ENCODE measurements at regions not wholly inside any gene's neighbourhood (a gene's known extent, or its start where the extent isn't known, plus 50 kb on each side); places are given as distances from the start of the nearest gene placed in this dataset.

DNA sequence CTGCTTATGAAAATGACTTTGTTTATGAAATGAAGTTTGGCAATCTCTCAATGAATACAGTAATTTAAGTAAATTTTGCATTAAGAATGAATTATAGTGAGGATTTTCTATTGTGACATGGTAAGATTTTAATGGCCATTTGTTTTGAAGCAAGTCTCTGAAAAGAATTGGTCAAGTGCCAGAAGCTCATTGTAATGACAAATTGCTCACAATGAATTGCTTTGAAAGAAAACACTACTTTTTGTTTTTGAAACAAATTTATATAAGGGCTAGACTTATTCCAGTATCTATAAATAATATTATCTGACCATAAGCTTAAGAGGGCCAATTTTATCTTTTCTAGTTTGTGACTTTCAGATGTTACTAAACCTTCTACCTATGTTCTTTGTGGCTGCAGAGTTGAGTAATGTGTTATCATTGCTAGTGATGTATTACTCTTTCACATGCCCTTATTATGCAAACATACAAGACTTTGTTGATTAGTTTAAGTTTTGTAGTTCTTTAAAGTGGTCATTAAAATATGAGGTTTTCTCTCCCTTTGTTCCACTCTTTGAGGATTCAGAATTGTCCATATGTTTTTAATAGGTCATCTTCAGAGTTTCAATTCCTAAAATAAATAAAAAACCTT lies 93.0 kb upstream of the ZNF608 start:
- no peak for DNase-seq (ENCODE audit: low read depth in 2 of 2)

DNA sequence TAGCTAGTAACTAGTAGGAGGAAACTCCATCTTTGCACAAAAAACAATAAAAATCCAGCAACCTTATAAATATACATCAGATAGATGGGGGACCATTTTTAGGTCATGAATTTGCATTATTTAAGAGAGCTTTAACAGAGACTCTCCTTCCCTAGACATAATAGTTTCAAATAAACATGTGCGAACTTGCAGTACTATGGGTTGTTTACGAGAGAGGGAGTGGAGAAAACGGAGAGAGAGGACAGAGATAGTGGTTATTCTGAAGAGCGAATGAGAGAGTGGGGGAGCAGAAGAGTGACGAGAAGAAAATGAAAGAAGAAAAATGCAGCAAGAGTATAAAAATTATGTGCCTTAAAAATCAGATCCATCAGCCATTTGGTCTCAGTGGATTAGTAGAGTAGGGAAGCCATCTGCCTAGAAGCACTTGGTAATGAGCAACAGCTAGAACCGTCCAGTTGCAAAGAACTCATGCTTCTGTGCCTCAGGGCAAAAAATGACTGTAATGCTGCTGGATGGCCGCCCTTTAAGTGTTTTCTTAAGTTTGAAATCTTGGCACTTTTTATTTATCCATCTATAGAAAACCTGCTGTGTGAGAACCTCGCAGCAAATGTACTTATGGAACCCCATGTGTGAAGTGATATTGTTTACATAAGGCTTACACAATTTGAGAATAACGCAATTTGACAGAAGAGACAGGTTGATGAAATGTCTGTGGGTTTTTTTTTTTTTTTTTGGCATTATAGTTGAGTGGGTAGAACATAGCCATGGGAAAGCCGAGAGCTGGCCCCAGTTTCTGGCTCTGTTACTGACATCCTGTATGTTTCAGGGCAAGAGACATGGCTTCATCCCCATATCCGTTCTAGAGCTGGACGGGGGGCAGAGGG lies 95.6 kb upstream of the ZNF608 start:
- no peak for DNase-seq (ENCODE audit: low read depth in 2 of 2)

GRCh38 chr5:124842725-124843595 lies 96.5 kb upstream of the ZNF608 start:
- no peak for DNase-seq (ENCODE audit: low read depth in 2 of 2)

- DNase-seq (ENCODE audit: low read depth in 2 of 2), result no peak
Observed at GRCh38 chr5:124843596-124843899, 97.1 kb upstream of the ZNF608 start.

DNA sequence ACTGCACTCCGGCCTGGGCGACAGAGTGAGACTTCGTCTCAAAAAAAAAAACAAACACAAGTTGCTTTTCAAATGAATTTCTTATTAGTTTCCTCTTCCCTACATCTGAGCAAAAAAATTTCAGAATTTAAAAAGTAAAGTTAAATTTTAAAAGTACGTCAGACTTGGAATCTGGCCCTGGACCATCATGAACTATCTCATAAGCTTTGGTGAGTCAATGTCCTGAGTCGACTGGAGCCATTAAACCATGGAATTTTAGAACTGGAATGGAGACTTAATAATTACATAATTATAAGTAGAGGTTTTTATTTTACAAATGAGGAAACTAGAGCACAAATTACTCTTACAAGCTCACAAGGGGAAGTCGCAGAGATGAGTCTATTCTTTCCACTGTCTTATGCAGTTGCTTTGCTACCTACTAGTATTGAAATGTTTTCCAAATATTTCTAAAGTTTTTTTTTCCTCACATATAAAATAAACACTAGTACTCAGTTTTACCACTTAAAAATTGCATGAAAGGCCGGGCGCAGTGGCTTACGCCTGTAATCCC lies 98.0 kb upstream of the ZNF608 start:
- DNase-seq (ENCODE audit: low read depth in 2 of 2), result no peak

DNA sequence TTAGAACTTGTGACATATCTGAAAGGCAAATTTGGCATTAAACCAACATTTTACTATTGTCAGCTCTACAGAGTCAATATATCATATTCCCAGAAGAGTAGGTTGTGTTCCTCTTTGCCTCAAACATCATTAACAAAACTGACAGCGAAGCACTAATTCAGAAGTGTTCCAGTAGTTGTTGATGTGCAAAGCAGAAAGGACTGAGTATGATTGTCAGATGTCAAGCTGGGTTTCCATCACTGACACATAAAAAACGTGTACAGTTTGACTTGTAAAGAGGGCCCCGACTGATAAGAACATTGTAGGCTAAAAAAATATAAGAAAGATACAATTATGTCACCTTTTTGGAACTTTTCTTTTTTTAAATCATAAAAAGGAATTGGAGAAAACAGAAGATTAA lies 101.5 kb upstream of the ZNF608 start:
- no peak for DNase-seq (ENCODE audit: low read depth in 2 of 2)

- no peak for DNase-seq (ENCODE audit: low read depth in 2 of 2)
Observed at GRCh38 chr5:124849774-124850173, 103.3 kb upstream of the ZNF608 start.

DNA sequence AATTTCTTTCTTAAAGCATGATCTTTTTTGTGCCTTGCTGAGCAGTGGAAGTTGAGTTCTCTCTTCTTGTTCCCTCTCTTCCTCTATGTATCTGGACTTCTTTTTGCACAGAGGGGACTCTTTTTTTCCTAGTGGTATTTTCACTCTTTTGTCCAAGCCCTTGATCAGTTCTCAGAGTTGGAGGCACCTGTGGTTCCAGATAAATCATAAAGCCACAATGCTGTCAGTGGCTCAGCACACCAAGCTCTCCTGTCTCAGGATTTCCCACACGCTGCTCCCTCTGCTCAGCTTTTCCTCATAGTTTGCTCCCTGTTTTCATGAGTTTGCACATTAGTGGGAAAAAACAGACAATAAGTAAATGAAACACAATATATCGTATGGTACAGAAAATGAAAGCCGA lies 110.3 kb upstream of the ZNF608 start:
- DNase-seq (ENCODE audit: low read depth in 2 of 2), result no peak

DNA sequence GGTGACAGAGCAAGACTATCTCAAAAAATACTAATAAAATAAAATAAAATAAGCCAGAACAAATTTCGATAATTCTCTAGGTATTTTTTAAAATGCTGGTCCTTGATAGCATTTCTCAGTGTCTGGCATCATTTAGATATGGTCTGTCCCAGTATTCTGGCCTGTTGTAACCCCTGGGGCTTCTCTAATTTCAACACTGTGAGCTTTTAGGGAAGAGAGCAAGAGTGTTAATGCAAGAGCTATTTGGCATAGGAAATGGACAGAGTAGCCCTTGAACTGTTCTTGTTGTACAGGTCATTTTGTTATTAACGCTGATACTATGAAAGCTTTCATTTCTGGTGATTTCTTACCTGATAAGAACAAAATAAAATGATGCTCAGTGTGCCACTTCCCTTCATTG lies 112.2 kb upstream of the ZNF608 start:
- DNase-seq (ENCODE audit: low read depth in 2 of 2), result no peak

GRCh38 chr5:124859027-124859426 lies 112.6 kb upstream of the ZNF608 start:
- DNase-seq (ENCODE audit: low read depth in 2 of 2), result no peak

- DNase-seq (ENCODE audit: low read depth in 2 of 2), result no peak
Observed at GRCh38 chr5:124859556-124860290, 113.3 kb upstream of the ZNF608 start.

DNA sequence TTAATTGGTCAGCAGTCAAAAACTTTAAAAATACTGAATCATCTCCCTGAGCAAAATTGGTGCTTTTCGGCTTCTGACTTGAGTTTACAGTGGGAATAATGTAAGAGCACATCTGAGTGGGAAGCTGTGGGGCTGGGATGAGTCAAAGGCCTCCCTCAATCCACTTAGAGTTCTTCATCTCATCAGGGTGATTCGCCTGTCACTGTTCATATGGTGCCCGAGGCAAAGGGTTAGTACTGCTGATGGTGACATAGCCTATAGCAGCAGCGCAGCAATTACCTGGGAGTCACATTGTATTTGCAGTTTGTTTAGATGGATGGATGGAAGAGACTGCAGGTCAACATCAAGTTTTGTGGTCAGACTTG lies 113.8 kb upstream of the ZNF608 start:
- no peak for DNase-seq (ENCODE audit: low read depth in 2 of 2)

DNA sequence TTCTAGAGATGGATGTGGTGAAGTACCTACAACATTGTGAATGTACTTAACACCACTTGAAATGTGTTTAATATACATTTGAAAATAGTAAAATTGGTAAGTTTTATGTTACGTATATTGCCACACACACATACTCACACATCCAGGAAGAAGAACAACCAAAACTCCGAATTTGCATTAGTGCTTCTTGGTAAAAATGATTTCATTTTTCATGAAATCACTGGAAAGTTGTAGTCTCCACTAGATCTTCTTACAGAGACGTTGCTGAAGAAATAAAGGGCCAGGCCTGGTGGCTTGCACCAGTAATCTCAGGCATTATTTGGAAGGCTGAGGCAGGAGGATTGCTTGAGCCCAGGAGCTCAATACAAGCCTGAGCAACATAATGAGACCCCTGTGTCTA lies 118.6 kb upstream of the ZNF608 start:
- no peak for DNase-seq (ENCODE audit: low read depth in 2 of 2)

- no peak for DNase-seq (ENCODE audit: low read depth in 2 of 2)
Observed at GRCh38 chr5:124865603-124866354, 119.3 kb upstream of the ZNF608 start.

- no peak for DNase-seq (ENCODE audit: low read depth in 2 of 2)
Observed at GRCh38 chr5:124866355-124867136, 120.1 kb upstream of the ZNF608 start.

DNA sequence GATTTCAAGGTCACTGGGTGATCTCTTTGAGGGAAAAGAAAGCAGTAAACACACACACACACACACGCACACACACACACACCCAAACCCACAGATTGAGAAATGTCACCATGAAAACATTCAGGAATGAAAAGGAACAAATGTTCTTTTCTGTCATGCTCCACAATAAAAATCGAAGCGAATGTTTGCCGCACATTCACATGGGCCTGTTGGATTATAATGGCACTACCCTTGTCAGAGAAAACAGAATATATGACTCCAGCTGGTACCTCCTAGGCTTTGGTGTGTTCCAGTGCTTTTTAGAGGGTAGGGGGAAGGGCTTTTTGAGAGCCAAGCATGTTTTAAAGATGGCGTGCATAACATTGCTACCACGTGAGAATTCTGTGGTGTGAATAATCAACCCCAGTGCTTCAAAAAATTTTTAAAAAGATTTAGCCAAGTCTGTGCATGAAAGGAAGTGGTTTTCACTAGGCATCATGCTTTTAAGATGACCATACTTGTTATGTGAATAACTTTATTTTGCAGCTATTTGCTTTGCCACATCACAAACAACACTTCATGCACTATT lies 120.8 kb upstream of the ZNF608 start:
- DNase-seq (ENCODE audit: low read depth in 2 of 2), result no peak

DNA sequence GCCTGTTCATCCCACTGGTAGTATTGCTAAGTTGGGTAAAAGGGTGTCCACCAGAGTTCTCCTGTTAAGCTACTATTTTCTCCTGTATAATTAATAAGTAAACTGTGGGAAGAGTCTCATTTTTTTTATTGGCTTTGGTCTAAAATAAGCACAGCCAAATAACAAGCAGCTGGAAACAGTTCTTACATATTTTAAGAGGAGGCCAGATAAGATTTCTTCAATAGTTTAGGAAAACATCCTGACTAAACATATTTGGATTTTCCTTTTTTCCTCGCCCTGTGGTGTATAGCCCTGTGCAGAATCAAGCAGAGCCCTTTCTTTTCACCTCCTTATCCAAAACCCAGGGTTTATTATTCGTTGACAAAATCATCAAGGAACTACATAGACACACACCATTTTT lies 122.2 kb upstream of the ZNF608 start:
- no peak for DNase-seq (ENCODE audit: low read depth in 2 of 2)

DNA sequence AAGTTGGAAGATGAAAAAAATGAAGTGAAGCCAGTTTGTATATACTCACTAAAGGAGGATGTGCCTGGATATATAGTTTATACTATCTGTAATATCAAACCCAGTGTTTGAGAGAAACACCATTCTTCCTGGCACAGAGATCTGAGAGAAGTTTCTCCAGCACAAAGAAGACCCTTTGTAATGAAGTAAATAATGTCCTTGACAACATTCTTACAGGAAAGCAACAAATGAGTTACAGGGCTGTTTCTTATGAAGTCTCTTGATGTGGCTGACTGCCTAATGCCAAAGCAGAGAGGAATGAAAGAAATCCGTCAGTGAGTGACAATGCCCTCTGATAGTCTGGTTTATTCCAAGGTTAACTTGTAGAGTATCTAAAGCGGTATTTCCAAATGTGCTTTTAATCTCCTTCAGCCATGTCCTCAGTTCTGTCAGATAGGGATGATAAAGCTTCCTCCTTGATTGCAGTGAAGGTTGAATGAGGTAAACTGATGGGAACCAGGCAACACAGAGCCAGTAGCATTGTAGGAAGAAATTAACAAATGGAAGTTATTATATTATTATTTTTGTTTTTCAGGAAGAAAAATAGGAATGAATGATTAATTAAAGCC lies 123.1 kb upstream of the ZNF608 start:
- DNase-seq (ENCODE audit: low read depth in 2 of 2), result no peak

DNA sequence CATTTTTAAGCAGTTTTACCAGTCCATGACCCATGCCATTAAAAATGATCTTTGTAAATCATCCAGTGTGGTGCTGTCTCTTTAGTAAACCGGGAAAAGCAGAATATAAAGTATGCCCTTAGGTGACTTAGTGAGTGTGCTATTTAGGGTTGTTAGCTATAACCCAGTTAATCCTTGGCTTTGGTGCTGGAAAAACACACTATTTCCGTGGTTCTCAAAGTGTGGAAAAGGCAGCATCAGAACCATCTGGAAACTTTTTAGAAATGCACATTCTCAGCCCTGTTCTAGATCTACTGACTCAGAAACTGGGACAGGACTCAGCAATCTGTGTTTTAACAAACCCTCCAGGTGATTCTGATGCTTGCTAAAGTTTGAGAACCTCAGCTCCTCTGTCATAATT lies 123.6 kb upstream of the ZNF608 start:
- no peak for DNase-seq (ENCODE audit: low read depth in 2 of 2)

Measured in activated CD4-positive, alpha-beta T cell treated with anti-CD3 and anti-CD28 coated beads for 24 hours (primary cell).